ENCODE measurements at regions not wholly inside any gene's neighbourhood (a gene's known extent, or its start where the extent isn't known, plus 50 kb on each side); places are given as distances from the start of the nearest gene placed in this dataset.

DNA sequence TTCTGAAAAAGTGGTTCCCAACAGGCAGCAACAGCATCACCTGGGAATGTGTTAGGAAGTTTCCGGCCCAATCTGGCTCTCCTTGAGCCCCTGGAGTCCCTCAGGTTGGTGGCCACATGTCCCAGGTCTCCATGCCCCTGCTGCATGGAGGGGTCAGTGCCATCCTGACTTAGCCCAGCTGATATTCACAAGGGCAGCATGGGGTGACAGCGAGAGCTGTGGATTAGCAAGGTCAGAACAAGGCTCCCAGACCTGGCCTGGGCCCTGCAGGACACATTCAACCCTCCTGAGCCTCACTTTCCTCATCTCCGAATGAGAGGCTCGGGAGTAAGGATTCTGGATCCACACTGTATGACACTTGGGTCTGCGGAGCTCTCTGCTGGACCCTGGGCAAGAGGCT, 243.8 kb upstream of the TLE3 start:
- TF ChIP-seq FOXP2 (optimal IDR thresholded peaks at IDR 0.05; ENCODE audit: control extremely low read depth, extremely low read length, insufficient read depth): no peak
- Histone ChIP-seq H3K27ac (no peak overlapping the region), H3K9me3 (ENCODE audit: low read depth, low read length) (no peaks in the 10 kb centered on the region)

DNA sequence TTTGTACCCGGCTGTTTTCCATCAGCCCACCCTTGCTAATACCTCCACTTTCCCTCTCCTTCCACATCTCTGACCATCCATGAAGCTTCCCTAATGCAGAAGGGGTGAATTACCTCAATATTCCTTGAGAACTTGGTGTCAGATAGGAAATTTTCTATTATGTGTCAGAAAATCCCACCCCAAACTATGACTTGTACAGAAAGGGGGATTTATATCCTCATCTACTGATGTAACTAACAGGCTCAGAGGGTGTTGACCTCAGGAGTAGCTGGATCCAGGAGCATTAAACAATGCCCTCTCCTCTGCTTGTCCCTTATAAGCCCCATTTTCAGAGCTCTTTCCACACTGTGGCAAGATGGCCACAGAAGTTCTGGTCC, 242.8 kb upstream of the TLE3 start:
- no peaks in the 10 kb centered on the region for H3K36me3 ChIP-seq (ENCODE audit: insufficient read depth, low read length)
- H3K27ac ChIP-seq: no peak overlapping the region
- H3K9me3 ChIP-seq (ENCODE audit: low read depth, low read length): no peaks in the 10 kb centered on the region
- no peak for DNase-seq (ENCODE audit: low read depth, low spot score)
- H3K4me3 ChIP-seq: no peak overlapping the region
- TF ChIP-seq FOXP2 (optimal IDR thresholded peaks at IDR 0.05; ENCODE audit: control extremely low read depth, extremely low read length, insufficient read depth) (no peak), POLR2AphosphoS5 (IDR thresholded peaks at IDR 0.05; ENCODE audit: borderline replicate concordance, low read depth, low read length) (no peak), EZH2 (IDR thresholded peaks at IDR 0.05) (no peak)
- no peak overlapping the region for H3K9ac ChIP-seq (ENCODE audit: insufficient read length)

More for the DNA sequence above, 243.8 kb upstream of the TLE3 start:
- DNase-seq (ENCODE audit: low read depth, low spot score): no peak
- no peak overlapping the region for H3K4me3 ChIP-seq
- H3K9ac ChIP-seq (ENCODE audit: insufficient read length): no peak overlapping the region
- H3K36me3 ChIP-seq (ENCODE audit: insufficient read depth, low read length): no peaks in the 10 kb centered on the region

DNA sequence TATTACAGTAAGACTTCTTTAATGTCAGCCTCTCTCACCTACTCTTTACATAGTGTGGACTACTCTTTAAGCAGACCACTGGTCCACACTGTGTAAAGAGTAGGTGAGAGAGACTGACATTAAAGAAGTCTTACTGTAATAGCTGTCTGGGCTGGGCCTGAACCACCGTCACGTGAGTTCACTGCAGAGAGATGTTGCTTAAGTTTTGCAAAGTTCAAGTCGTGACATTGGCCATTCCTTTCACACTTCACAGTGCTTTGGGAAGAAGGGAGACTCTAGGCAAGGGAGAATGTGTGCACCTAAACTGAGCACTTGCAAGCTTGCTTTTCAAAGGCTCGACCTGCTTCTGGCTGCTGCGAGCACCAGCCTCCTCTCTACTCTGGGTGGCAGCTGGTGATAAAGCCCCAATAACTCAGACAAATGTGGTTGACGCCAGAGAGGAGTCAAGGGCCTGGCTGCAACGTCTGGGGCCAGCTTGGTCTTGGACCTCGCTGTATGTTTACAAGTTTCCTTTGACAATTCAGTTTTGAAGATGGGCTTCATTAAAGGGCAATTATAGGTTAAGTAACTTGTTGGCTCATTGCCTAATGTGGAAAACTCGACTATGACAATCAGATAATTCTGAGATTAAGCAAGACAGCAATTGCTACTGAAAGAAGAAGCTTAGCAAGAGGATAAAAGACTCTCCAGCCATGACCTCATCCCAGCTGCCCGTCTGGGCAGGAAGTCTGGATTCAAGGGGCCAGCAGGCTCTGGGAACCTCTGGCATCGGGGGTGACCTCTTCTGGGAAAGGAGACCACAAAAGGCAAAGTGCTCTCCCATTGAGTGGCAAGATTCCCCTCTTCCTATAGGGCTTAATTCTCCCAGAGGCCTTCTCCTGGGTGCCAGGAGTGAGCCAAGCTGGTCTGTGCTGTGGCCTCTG, 242.1 kb upstream of the TLE3 start:
- Histone ChIP-seq H3K27ac (no peak overlapping the region), H3K9ac (ENCODE audit: insufficient read length) (no peak overlapping the region), H3K4me3 (no peak overlapping the region), H3K36me3 (ENCODE audit: insufficient read depth, low read length) (no peaks in the 10 kb centered on the region), H3K9me3 (ENCODE audit: low read depth, low read length) (no peaks in the 10 kb centered on the region; the same call in 1 of the 2 replicates)
- no peak for DNase-seq (ENCODE audit: low read depth, low spot score)
- no peak for TF ChIP-seq EZH2 (IDR thresholded peaks at IDR 0.05)
- no peak for TF ChIP-seq POLR2AphosphoS5 (IDR thresholded peaks at IDR 0.05; ENCODE audit: borderline replicate concordance, low read depth, low read length)
- no peak for TF ChIP-seq FOXP2 (optimal IDR thresholded peaks at IDR 0.05; ENCODE audit: control extremely low read depth, extremely low read length, insufficient read depth)

DNA sequence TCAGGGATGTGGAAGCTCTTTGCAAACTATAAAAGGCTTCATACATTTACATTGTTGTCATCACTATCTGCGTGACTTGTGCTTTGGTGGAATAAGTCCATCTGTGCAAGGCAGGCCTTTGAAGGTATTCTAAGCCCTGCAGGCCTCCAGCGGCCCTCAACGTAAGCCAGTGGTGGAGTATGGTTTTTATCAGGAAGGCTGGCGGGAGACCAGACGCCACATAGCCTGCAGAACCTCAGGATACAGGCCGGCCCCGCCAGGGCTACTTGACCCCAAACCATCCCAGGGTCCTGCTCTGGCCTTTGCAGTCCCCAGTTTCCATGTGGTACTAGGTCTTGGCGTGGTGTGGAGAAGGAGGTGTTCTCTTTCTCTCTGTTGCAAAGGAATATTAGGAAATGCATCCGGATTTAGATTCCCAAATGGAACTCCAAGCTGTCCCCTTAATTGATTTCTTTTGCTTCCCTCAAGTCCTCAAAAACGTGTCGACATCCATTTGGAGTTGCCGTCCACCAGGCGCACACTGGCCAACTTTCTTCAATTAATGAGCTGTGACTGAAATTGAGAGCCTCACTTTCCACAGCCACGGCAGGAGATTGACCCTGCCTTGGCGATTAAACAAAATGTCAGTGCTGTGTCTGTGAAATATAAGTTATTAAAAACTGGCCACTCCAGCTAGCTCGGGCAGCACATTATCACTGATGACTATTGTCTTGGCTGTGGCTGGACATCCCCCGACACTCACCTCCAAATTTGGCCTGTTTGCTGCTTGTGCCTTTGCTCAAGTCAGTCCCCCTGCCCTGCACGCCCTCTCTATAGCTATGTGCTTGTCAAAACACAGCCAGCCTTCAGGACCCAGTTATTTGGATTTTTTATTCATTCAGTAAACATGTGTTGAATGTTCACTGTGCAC, 239.8 kb upstream of the TLE3 start:
- no peak overlapping the region for H3K27ac ChIP-seq
- TF ChIP-seq FOXP2 (optimal IDR thresholded peaks at IDR 0.05; ENCODE audit: control extremely low read depth, extremely low read length, insufficient read depth) (no peak), POLR2AphosphoS5 (IDR thresholded peaks at IDR 0.05; ENCODE audit: borderline replicate concordance, low read depth, low read length) (no peak), EZH2 (IDR thresholded peaks at IDR 0.05) (no peak)
- H3K9ac ChIP-seq (ENCODE audit: insufficient read length): no peak overlapping the region
- no peak overlapping the region for H3K4me3 ChIP-seq
- H3K9me3 ChIP-seq (ENCODE audit: low read depth, low read length): no peaks in the 10 kb centered on the region; the same call in 1 of the 2 replicates
- DNase-seq (ENCODE audit: low read depth, low spot score): no peak
- H3K36me3 ChIP-seq (ENCODE audit: insufficient read depth, low read length): no peaks in the 10 kb centered on the region

DNA sequence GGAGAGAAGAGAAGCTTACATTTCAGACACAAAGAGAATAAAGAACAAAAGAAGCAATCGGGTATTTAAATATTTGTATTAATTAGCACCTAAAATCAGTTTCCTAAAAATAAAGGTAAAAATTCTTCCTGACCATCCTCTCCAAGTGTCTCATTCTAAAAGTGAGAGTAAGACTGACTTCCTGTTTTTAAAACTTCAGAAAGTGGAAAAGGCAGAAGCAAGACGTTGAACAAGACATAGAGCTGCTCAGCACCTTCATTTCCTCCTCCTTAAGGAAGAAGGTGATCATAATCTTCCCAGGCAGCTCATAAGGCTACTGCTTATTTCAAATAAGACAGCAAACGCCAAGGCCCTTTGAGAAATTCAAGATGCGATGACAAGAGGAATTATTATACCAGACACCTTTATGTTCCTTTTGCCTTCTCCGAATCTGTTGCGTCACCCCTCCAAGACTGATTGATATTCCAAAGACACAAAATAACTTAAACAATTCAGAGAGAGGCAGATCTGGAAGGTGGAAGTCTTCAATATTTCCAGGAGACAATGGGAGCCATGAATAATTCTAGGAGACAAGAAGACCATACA, 238.8 kb upstream of the TLE3 start:
- no peak overlapping the region for H3K4me3 ChIP-seq
- H3K27ac ChIP-seq: no peak overlapping the region
- TF ChIP-seq EZH2 (IDR thresholded peaks at IDR 0.05) (no peak), FOXP2 (optimal IDR thresholded peaks at IDR 0.05; ENCODE audit: control extremely low read depth, extremely low read length, insufficient read depth) (no peak), POLR2AphosphoS5 (IDR thresholded peaks at IDR 0.05; ENCODE audit: borderline replicate concordance, low read depth, low read length) (no peak)

DNA sequence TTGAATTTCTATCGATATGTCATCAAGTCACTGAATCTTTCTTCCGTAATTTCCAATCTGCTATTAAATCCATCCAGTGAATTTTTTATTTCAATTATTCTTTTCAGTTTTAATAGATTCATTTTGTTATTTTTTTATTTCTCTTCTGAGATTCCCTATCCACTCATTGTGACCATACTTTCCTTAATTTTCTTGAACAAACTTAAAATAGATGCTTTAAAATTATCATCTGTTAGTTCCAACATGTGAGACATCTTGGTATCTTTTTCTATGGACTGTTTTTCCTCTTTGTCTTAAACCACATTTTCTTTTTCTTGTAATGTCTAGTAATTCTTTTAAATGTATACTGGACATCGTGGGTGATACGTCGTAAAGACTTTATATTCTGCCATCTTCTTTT, 236.6 kb upstream of the TLE3 start:
- Histone ChIP-seq H3K9ac (ENCODE audit: insufficient read length) (no peak overlapping the region), H3K36me3 (ENCODE audit: insufficient read depth, low read length) (no peaks in the 10 kb centered on the region), H3K27ac (no peak overlapping the region), H3K4me3 (no peak overlapping the region), H3K9me3 (ENCODE audit: low read depth, low read length) (no peaks in the 10 kb centered on the region; the same call in 1 of the 2 replicates)
- TF ChIP-seq FOXP2 (optimal IDR thresholded peaks at IDR 0.05; ENCODE audit: control extremely low read depth, extremely low read length, insufficient read depth) (no peak), EZH2 (IDR thresholded peaks at IDR 0.05) (no peak)
- no peak for DNase-seq (ENCODE audit: low read depth, low spot score)

More for the DNA sequence above, 238.8 kb upstream of the TLE3 start:
- H3K9me3 ChIP-seq (ENCODE audit: low read depth, low read length): no peaks in the 10 kb centered on the region; the same call in 1 of the 2 replicates
- H3K36me3 ChIP-seq (ENCODE audit: insufficient read depth, low read length): no peaks in the 10 kb centered on the region
- DNase-seq (ENCODE audit: low read depth, low spot score): no peak
- no peak overlapping the region for H3K9ac ChIP-seq (ENCODE audit: insufficient read length)

DNA sequence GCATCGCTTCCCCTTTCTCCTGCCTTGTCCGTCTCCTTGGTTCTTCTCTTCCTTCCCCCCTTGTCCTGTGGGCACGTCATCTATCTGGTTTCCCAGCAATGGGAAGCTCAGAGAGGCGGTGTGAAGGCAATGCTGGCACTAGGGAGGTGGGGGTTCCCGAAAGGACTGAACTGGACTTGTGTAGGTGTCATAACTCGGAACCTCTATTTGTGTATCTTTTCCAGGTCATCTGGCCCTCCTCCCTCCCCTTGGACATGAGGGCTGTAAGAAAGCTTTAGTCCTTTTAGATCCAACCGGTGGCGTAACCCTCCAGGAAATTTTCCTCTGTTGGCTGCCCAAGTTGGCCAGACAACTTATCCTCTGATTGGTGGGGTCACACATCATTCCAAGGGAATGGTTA, 231.5 kb upstream of the TLE3 start:
- no peaks in the 10 kb centered on the region for H3K36me3 ChIP-seq (ENCODE audit: insufficient read depth, low read length)
- H3K4me3 ChIP-seq: no peak overlapping the region
- DNase-seq (ENCODE audit: low read depth, low spot score): no peak
- no peak overlapping the region for H3K27ac ChIP-seq
- TF ChIP-seq FOXP2 (optimal IDR thresholded peaks at IDR 0.05; ENCODE audit: control extremely low read depth, extremely low read length, insufficient read depth): no peak
- no peak for TF ChIP-seq EZH2 (IDR thresholded peaks at IDR 0.05)
- no peak overlapping the region for H3K9ac ChIP-seq (ENCODE audit: insufficient read length)
- H3K9me3 ChIP-seq (ENCODE audit: low read depth, low read length): no peaks in the 10 kb centered on the region

DNA sequence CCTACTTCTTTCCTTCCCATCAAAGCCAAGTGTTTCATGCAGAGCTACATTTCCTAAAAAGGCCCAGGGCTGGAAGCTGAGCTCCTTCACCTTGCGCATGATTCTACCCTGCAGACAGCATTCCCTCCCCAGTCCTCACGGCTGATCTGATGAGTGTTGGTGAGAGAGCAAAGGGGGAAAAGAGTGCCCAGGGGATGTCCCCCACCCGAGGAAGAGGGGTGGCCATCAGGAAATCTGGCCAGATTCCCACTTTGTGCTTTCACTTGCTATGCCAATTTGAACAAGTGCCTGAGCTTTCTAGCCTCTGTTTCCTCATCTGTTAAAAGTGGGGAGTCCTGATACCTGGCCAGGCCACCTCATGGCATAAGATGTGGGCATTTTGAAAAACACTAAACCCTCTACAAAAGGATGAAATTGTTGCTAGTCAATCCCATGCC, 231.0 kb upstream of the TLE3 start:
- Histone ChIP-seq H3K36me3 (ENCODE audit: insufficient read depth, low read length) (no peaks in the 10 kb centered on the region), H3K27ac (no peak overlapping the region), H3K9ac (ENCODE audit: insufficient read length) (no peak overlapping the region), H3K4me3 (no peak overlapping the region), H3K9me3 (ENCODE audit: low read depth, low read length) (no peaks in the 10 kb centered on the region)
- no peak for TF ChIP-seq EZH2 (IDR thresholded peaks at IDR 0.05)
- TF ChIP-seq POLR2AphosphoS5 (IDR thresholded peaks at IDR 0.05; ENCODE audit: borderline replicate concordance, low read depth, low read length): no peak
- no peak for TF ChIP-seq FOXP2 (optimal IDR thresholded peaks at IDR 0.05; ENCODE audit: control extremely low read depth, extremely low read length, insufficient read depth)
- no peak for DNase-seq (ENCODE audit: low read depth, low spot score)

Data from SK-N-MC (cell line).